ENCODE measurements at regions not wholly inside any gene's neighbourhood (a gene's known extent, or its start where the extent isn't known, plus 50 kb on each side); places are given as distances from the start of the nearest gene placed in this dataset.
"Not testable (repeated sequence)": the region's sequence is repeated elsewhere in the genome, so short reads cannot be mapped to it uniquely, and the experiment has no call there.

- H3K27me3 ChIP-seq (ENCODE audit: insufficient read depth, poor library complexity, severe bottlenecking) = no peaks in the 10 kb centered on the region
- no peak for DNase-seq (ENCODE audit: low read depth in 1 of 2, low spot score in 1 of 2)
- H3K27ac ChIP-seq (replicated peaks) = no peak overlapping the region
- no peak for TF ChIP-seq POLR2AphosphoS5 (IDR thresholded peaks at IDR 0.05; ENCODE audit: low read depth)
- TF ChIP-seq REST (IDR thresholded peaks at IDR 0.05; ENCODE audit: insufficient replicate concordance, low read depth) = no peak
- TF ChIP-seq SPI1 (IDR thresholded peaks at IDR 0.05; ENCODE audit: borderline replicate concordance, low read depth) = no peak
- no peak for TF ChIP-seq GABPA (IDR thresholded peaks at IDR 0.05; ENCODE audit: low read depth)
- no peak for TF ChIP-seq CTCF (IDR thresholded peaks at IDR 0.05; ENCODE audit: insufficient read depth, low read length)
- H3K4me3 ChIP-seq (replicated peaks; ENCODE audit: insufficient read depth, low read length) = no peak overlapping the region
These were observed 103.1 kb upstream of the CYLC2 start for GRCh38 chr9:102892025-102892424.

- not testable (repeated sequence) for H3K27me3 ChIP-seq (ENCODE audit: insufficient read depth, poor library complexity, severe bottlenecking); DNase-seq (ENCODE audit: low read depth in 1 of 2, low spot score in 1 of 2); H3K27ac ChIP-seq (replicated peaks)
These were observed 106.4 kb upstream of the CYLC2 start for GRCh38 chr9:102888747-102889146.

GRCh38 chr9:102875687-102876086, 119.4 kb upstream of the CYLC2 start:
- no peak overlapping the region for H3K4me3 ChIP-seq (replicated peaks; ENCODE audit: insufficient read depth, low read length)
- H3K27me3 ChIP-seq (ENCODE audit: insufficient read depth, poor library complexity, severe bottlenecking) = no peaks in the 10 kb centered on the region
- DNase-seq (ENCODE audit: low read depth in 1 of 2, low spot score in 1 of 2) = no peak
- TF ChIP-seq GABPA (IDR thresholded peaks at IDR 0.05; ENCODE audit: low read depth) (no peak), REST (IDR thresholded peaks at IDR 0.05; ENCODE audit: insufficient replicate concordance, low read depth) (no peak), POLR2AphosphoS5 (IDR thresholded peaks at IDR 0.05; ENCODE audit: low read depth) (no peak), CTCF (IDR thresholded peaks at IDR 0.05; ENCODE audit: insufficient read depth, low read length) (no peak), SPI1 (IDR thresholded peaks at IDR 0.05; ENCODE audit: borderline replicate concordance, low read depth) (no peak)
- H3K27ac ChIP-seq (replicated peaks) = no peak overlapping the region

More at GRCh38 chr9:102888747-102889146, 106.4 kb upstream of the CYLC2 start:
- H3K4me3 ChIP-seq (replicated peaks; ENCODE audit: insufficient read depth, low read length) = not testable (repeated sequence)

GRCh38 chr9:102867488-102867887, 127.6 kb upstream of the CYLC2 start:
- no peak for TF ChIP-seq POLR2AphosphoS5 (IDR thresholded peaks at IDR 0.05; ENCODE audit: low read depth)
- TF ChIP-seq GABPA (IDR thresholded peaks at IDR 0.05; ENCODE audit: low read depth) = no peak
- TF ChIP-seq CTCF (IDR thresholded peaks at IDR 0.05; ENCODE audit: insufficient read depth, low read length) = no peak
- no peak for TF ChIP-seq SPI1 (IDR thresholded peaks at IDR 0.05; ENCODE audit: borderline replicate concordance, low read depth)
- DNase-seq (ENCODE audit: low read depth in 1 of 2, low spot score in 1 of 2) = no peak
- Histone ChIP-seq H3K27me3 (ENCODE audit: insufficient read depth, poor library complexity, severe bottlenecking) (no peaks in the 10 kb centered on the region), H3K4me3 (replicated peaks; ENCODE audit: insufficient read depth, low read length) (no peak overlapping the region), H3K27ac (replicated peaks) (no peak overlapping the region)
